Endothelial cell of umbilical vein (primary cell): ENCODE measurements at regions not wholly inside any gene's neighbourhood (a gene's known extent, or its start where the extent isn't known, plus 50 kb on each side); places are given as distances from the start of the nearest gene placed in this dataset.

ENCODE experiments used
- BruUV-seq: library from RNA; stranded (reverse); fragments of 400-500 nt; replicated peaks from 2 replicates; lab custom pipeline; 2021; lab: Mats Ljungman, UMichigan
- CTCF ChIA-PET: fragments of 300-600, 350-600 bp; sonication (Branson Sonifier 250); formaldehyde crosslinking; loops from one replicate; lab custom pipeline; 2021; ENCODE audit warnings: antibody characterized with exemption, inconsistent platforms; lab: Charles Lee
- POLR2A ChIA-PET: fragments of 300-600, 350-600 bp; sonication (Branson Sonifier 250); formaldehyde crosslinking; loops from one replicate; lab custom pipeline; 2021; ENCODE audit warnings: antibody characterized with exemption, inconsistent platforms; lab: Charles Lee
- DNase-seq: peaks from one replicate; pipeline ENCODE4 v3.0.0-alpha.2; 2011; ENCODE audit warnings: low read depth, low spot score
- FAIRE-seq: peaks from 2 replicates; lab custom pipeline; 2011; peaks lifted over from hg19 to GRCh38; lab: Jason Lieb, UNC
- H2AFZ ChIP-seq: 2 replicates; pipeline ENCODE4 v1.6.0; 2012; ENCODE audit warnings: low read depth, low read length, control low read depth, inconsistent platforms
- H3K27ac ChIP-seq: 2 replicates; pipeline ENCODE4 v1.5.1; 2011; ENCODE audit warnings: low read depth, mild to moderate bottlenecking, control low read depth, low read length, moderate library complexity; ENCODE audit not compliant: insufficient read depth
- H3K27me3 ChIP-seq, 2 experiments: 2 replicates each; pipeline versions ENCODE4 v1.6.0 to v1.6.1; 2011; ENCODE audit warnings: low read length in 2 of 2, mixed read lengths in 1 of 2; ENCODE audit not compliant: control insufficient read depth in 2 of 2, insufficient read depth in 2 of 2
- H3K36me3 ChIP-seq, 2 experiments: 2 replicates in 1 of 2; 3 replicates in 1 of 2; pipeline ENCODE4 v1.5.1; 2011; ENCODE audit warnings: low read length in 2 of 2, mild to moderate bottlenecking in 1 of 2, moderate library complexity in 1 of 2; ENCODE audit not compliant: control insufficient read depth in 2 of 2, insufficient read depth in 2 of 2; ENCODE audit errors: extremely low read depth in 1 of 2
- H3K4me1 ChIP-seq: 3 replicates; pipeline ENCODE4 v1.5.1; 2011; ENCODE audit warnings: mild to moderate bottlenecking, low read length; ENCODE audit not compliant: control insufficient read depth, insufficient read depth; ENCODE audit errors: extremely low read depth
- H3K4me2 ChIP-seq: 2 replicates; pipeline ENCODE4 v1.6.1; 2011; ENCODE audit warnings: low read length, control low read depth, mixed read lengths; ENCODE audit not compliant: insufficient read depth
- H3K4me3 ChIP-seq, 3 experiments: fragments of 200-600 bp in 1 of 3; sonication (generic), shearing (Covaris generic) in 1 of 3; replicated peaks in 1 of 3; 2 replicates each; pipeline ENCODE4 v1.5.1; 2011 to 2016; ENCODE audit warnings: control low read depth in 3 of 3, low read length in 3 of 3, mild to moderate bottlenecking in 2 of 3, inconsistent platforms in 1 of 3, low read depth in 1 of 3, moderate library complexity in 1 of 3; ENCODE audit not compliant: insufficient read depth in 1 of 3
- H3K79me2 ChIP-seq: 2 replicates; pipeline ENCODE4 v1.6.0; 2012; ENCODE audit warnings: low read length, inconsistent platforms; ENCODE audit not compliant: control insufficient read depth, insufficient read depth
- H3K9ac ChIP-seq: replicated peaks from 2 replicates; pipeline ENCODE3; 2011; ENCODE audit warnings: low read length, control low read depth; ENCODE audit not compliant: insufficient read depth; ENCODE audit errors: extremely low read depth
- H3K9me1 ChIP-seq: replicated peaks from 3 replicates; pipeline ENCODE4 v1.6.0; 2011; ENCODE audit warnings: mild to moderate bottlenecking, low read length; ENCODE audit not compliant: control insufficient read depth, insufficient read depth; ENCODE audit errors: extremely low read depth
- H3K9me3 ChIP-seq: replicated peaks from 2 replicates; pipeline ENCODE4 v1.5.1; 2012; ENCODE audit warnings: low read length, inconsistent platforms; ENCODE audit not compliant: control insufficient read depth, insufficient read depth
- H4K20me1 ChIP-seq: replicated peaks from 2 replicates; pipeline ENCODE3; 2011; ENCODE audit warnings: mild to moderate bottlenecking, low read length; ENCODE audit not compliant: control insufficient read depth, insufficient read depth; ENCODE audit errors: extremely low read depth
- CTCF ChIP-seq, 2 donors: IDR thresholded peaks; 1 replicate in 1 of 2; 2 replicates in 1 of 2; pipeline ENCODE4 v1.5.1; 2011; ENCODE audit warnings: low read length in 2 of 2, mild to moderate bottlenecking in 2 of 2, moderate library complexity in 2 of 2, control low read depth in 1 of 2, inconsistent platforms in 1 of 2, low read depth in 1 of 2; ENCODE audit not compliant: insufficient read depth in 1 of 2; ENCODE audit errors: extremely low read depth in 1 of 2
- EZH2 ChIP-seq: IDR thresholded peaks from 2 replicates; pipeline ENCODE4 v1.6.1; 2012; ENCODE audit warnings: borderline replicate concordance, low read depth, mild to moderate bottlenecking, moderate library complexity, low read length, inconsistent platforms; ENCODE audit not compliant: severe bottlenecking
- FOS ChIP-seq: IDR thresholded peaks from 2 replicates; pipeline ENCODE4 v1.6.1; 2011; ENCODE audit warnings: mild to moderate bottlenecking, low read length, moderate library complexity, borderline replicate concordance; ENCODE audit not compliant: insufficient read depth
- GATA2 ChIP-seq: IDR thresholded peaks from 2 replicates; pipeline ENCODE4 v1.7.0; 2011; ENCODE audit warnings: low read depth, mild to moderate bottlenecking, moderate library complexity, mixed read lengths, low read length; ENCODE audit not compliant: insufficient read length, insufficient read depth
- JUN ChIP-seq: IDR thresholded peaks from 2 replicates; pipeline ENCODE4 v1.6.1; 2011; ENCODE audit warnings: borderline replicate concordance, low read depth; ENCODE audit not compliant: insufficient read length, insufficient read depth
- MAX ChIP-seq: IDR thresholded peaks from 2 replicates; pipeline ENCODE4 v1.6.1; 2011; ENCODE audit not compliant: insufficient read depth, insufficient read length
- MYC ChIP-seq: IDR thresholded peaks from one replicate; pipeline ENCODE4 v1.6.1; 2011; ENCODE audit warnings: mild to moderate bottlenecking, low read depth, low read length
- POLR2A ChIP-seq: IDR thresholded peaks from 2 replicates; pipeline ENCODE4 v1.6.1; 2012; ENCODE audit warnings: low read depth, mild to moderate bottlenecking, control low read depth, low read length
- POLR2AphosphoS5 ChIP-seq: IDR thresholded peaks from 2 replicates; pipeline ENCODE4 v1.6.1; 2012; ENCODE audit warnings: low read depth, mild to moderate bottlenecking, control low read depth, low read length, moderate library complexity; ENCODE audit not compliant: insufficient read depth
- dilution Hi-C: fragments of 300-500 bp; cut with MboI; formaldehyde crosslinking; loops from one replicate; pipeline ENCODE4 v1.15.0; 2019; ENCODE audit warnings: low sequenced_read_pairs; ENCODE audit not compliant: extremely low pct_ligation_motif_present
- intact Hi-C: fragments of 100-400 bp; cut with micrococcal nuclease; formaldehyde crosslinking; loops from one replicate; pipeline ENCODE4 v1.10.0; 2022

GRCh38 chr4:176565049-176565448 lies 227.7 kb downstream of the VEGFC start:
- TF ChIP-seq EZH2 (no peak), JUN (no peak), FOS (peak; percentile 10), POLR2AphosphoS5 (no peak)
- CTCF ChIA-PET, result no interaction called here
- Histone ChIP-seq H3K4me3 (no peak overlapping the region), H3K27ac (no peak overlapping the region), H3K27me3 (peaks cover 0 to 3% of the 10 kb centered on the region in 2 experiments), H3K9ac (no peak overlapping the region), H4K20me1 (no peaks in the 10 kb centered on the region), H3K9me3 (no peaks in the 10 kb centered on the region), H3K36me3 (no peaks in the 10 kb centered on the region), H2AFZ (no peak overlapping the region), H3K4me1 (peaks cover 3% of the 10 kb centered on the region), H3K9me1 (no peaks in the 10 kb centered on the region), H3K79me2 (no peaks in the 10 kb centered on the region), H3K4me2 (no peak overlapping the region)
- dilution Hi-C loops, result no loop called here
- no TSS peak for BruUV-seq
- intact Hi-C loops, result loop anchor here (5.0 kb wide), 2 partner anchors 227 to 482 kb away; partner anchors contain the start of gene VEGFC
- POLR2A ChIA-PET, result no interaction called here
- DNase-seq (no peak), FAIRE-seq (no peak)

DNA sequence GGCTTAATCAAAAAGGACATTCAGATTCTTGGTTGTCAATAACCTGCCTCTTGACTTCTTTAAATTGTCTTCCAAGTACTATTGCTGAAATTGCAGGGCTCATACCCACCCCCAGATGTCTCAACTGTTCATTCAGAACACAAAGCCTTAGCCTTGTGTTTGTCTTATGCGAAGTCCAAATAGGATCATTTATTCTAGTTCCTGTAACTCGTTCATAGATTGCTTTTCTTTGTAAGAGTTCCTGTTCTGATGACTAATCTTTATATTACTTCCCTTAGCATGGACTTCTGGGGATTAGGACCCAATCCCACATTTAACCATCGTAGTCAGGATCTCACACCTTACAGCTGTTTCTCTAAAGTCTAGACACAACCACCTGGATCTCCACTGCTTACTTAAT lies 226.0 kb downstream of the VEGFC start:
- DNase-seq, result peak; percentile 41
- Histone ChIP-seq H3K27me3 (peaks cover 0 to 3% of the 10 kb centered on the region in 2 experiments), H4K20me1 (no peaks in the 10 kb centered on the region), H3K9me1 (no peaks in the 10 kb centered on the region), H3K9me3 (no peaks in the 10 kb centered on the region), H3K79me2 (no peaks in the 10 kb centered on the region), H3K4me3 (no peak overlapping the region), H3K9ac (no peak overlapping the region), H3K27ac (no peak overlapping the region), H2AFZ (no peak overlapping the region), H3K4me1 (peaks cover 3% of the 10 kb centered on the region), H3K4me2 (no peak overlapping the region), H3K36me3 (no peaks in the 10 kb centered on the region)
- dilution Hi-C loops, result no loop called here
- intact Hi-C loops, result loop anchor here (5.0 kb wide), 2 partner anchors 226 to 481 kb away; partner anchors contain the start of gene VEGFC
- FAIRE-seq, result peak; percentile 70
- no TSS peak for BruUV-seq
- TF ChIP-seq EZH2 (no peak), POLR2A (no peak), POLR2AphosphoS5 (no peak), MAX (no peak), FOS (no peak), GATA2 (no peak), JUN (no peak), CTCF (IDR thresholded peaks at IDR 0.05; ENCODE audit: extremely low read depth in 1 of 2, insufficient read depth in 1 of 2, low read depth in 1 of 2, low read length in 2 of 2) (no peak), MYC (no peak)
- ChIA-PET POLR2A (no interaction called here), CTCF (interaction anchor here (1.1 kb wide), 1 partner anchor 12 kb away, joined by 4 read pairs; no protein-coding TSS in a partner anchor)
